ENCODE measurements at regions not wholly inside any gene's neighbourhood (a gene's known extent, or its start where the extent isn't known, plus 50 kb on each side); places are given as distances from the start of the nearest gene placed in this dataset.

- no peaks in the 10 kb centered on the region for H3K9me3 ChIP-seq
- H3K4me1 ChIP-seq (ENCODE audit: control insufficient read depth in 1 of 2, insufficient read depth in 2 of 2, low read depth in 1 of 2, low read length in 1 of 2): no peaks in the 10 kb centered on the region
- H4K20me1 ChIP-seq (ENCODE audit: insufficient read depth): no peaks in the 10 kb centered on the region
- no peak for DNase-seq
- no peaks in the 10 kb centered on the region for H3K27me3 ChIP-seq (ENCODE audit: insufficient read depth)
- WGBS (ENCODE audit: low lambda C conversion rate): 31% methylated on average over 3 of the region's 3 CpGs
- no peaks in the 10 kb centered on the region for H3K36me3 ChIP-seq (replicated peaks in 1 of 2; ENCODE audit: control insufficient read depth in 1 of 2, insufficient read depth in 2 of 2, low read length in 1 of 2)
- H3K4me2 ChIP-seq: no peak overlapping the region
- POLR2A ChIA-PET: no interaction called here
- H3K9me2 ChIP-seq: no peaks in the 10 kb centered on the region
- no peak overlapping the region for H3K27ac ChIP-seq (ENCODE audit: low read depth in 2 of 2, low read length in 1 of 2)
- H3K9ac ChIP-seq: no peak overlapping the region
- no peak overlapping the region for H2AFZ ChIP-seq (ENCODE audit: low read depth)
- no peak overlapping the region for H3K4me3 ChIP-seq (ENCODE audit: low read depth in 2 of 2, low read length in 1 of 2)
- CTCF ChIA-PET: interaction anchor here (0.8 kb wide), 1 partner anchor 13 kb away, joined by 3 read pairs; no protein-coding TSS in a partner anchor
- TF ChIP-seq SIN3A (IDR thresholded peaks at IDR 0.05; ENCODE audit: borderline replicate concordance, low read depth, low read length) (no peak), YY1 (IDR thresholded peaks at IDR 0.05; ENCODE audit: low read depth) (no peak), USF1 (IDR thresholded peaks at IDR 0.05; ENCODE audit: borderline replicate concordance, low read depth) (no peak), CTCF (IDR thresholded peaks at IDR 0.05) (no peak), GATA2 (CRISPR knock-in tag; IDR thresholded peaks at IDR 0.05) (no peak), PBX3 (IDR thresholded peaks at IDR 0.05) (no peak), REST (IDR thresholded peaks at IDR 0.05; ENCODE audit: low read depth, low read length) (no peak), ELF1 (IDR thresholded peaks at IDR 0.05) (no peak), USF2 (IDR thresholded peaks at IDR 0.05; ENCODE audit: borderline replicate concordance, low read depth, low read length) (no peak), FOSL2 (IDR thresholded peaks at IDR 0.05; ENCODE audit: borderline replicate concordance, low read depth) (no peak), NFIC (IDR thresholded peaks at IDR 0.05; ENCODE audit: borderline replicate concordance) (no peak)
- H3F3A ChIP-seq (replicated peaks; ENCODE audit: insufficient read depth): no peaks in the 10 kb centered on the region
- H3K79me2 ChIP-seq (ENCODE audit: insufficient read depth): no peaks in the 10 kb centered on the region
These were observed 400.9 kb upstream of the POU3F2 start for GRCh38 chr6:98433325-98434056.
